OCI-LY1 (cell line): ENCODE measurements at regions not wholly inside any gene's neighbourhood (a gene's known extent, or its start where the extent isn't known, plus 50 kb on each side); places are given as distances from the start of the nearest gene placed in this dataset.

Experiments used
- CTCF ChIP-seq: fragments of 200-600 bp; sonication (generic), shearing (Covaris generic); IDR thresholded peaks from 2 replicates; pipeline ENCODE4 v1.5.1; 2017; ENCODE audit warnings: mild to moderate bottlenecking, antibody characterized with exemption, low read length, moderate library complexity, mixed read lengths
- EZH2 ChIP-seq: fragments of 200-600 bp; sonication (generic), shearing (Covaris generic); IDR thresholded peaks from 2 replicates; pipeline ENCODE4 v1.8.0; 2017; ENCODE audit warnings: borderline replicate concordance, mixed run types, mild to moderate bottlenecking, antibody characterized with exemption, low read length, moderate library complexity, mixed read lengths

DNA sequence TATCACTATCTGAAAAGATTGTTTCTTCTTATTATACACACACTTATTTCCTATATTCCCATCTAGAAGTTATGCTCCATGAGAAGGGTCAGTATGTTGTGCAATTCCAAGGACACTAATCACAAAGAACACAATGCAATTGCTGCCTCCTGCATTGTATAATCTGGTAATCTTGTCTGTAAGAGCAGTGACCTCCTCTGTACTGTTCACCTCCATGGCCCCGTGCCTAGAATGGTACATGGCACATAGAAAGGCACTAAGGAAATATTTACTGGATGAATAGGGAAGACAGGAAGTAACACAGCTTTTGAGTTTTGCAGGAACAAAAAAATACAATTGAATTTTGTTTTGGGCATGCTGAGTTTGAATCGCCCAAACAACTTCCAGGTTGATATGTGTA lies 214.6 kb upstream of the SALL1 start:
- TF ChIP-seq EZH2 (no peak), CTCF (no peak)
